GM19023 (cell line): ENCODE measurements at regions not wholly inside any gene's neighbourhood (a gene's known extent, or its start where the extent isn't known, plus 50 kb on each side); places are given as distances from the start of the nearest gene placed in this dataset.

Source experiments
- ATAC-seq: cut with Tn5 transposase; IDR thresholded peaks from one replicate; pipeline ENCODE4 v1.9.1; 2021; ENCODE audit warnings: mild to moderate bottlenecking, moderate library complexity; ENCODE audit not compliant: unreplicated experiment

DNA sequence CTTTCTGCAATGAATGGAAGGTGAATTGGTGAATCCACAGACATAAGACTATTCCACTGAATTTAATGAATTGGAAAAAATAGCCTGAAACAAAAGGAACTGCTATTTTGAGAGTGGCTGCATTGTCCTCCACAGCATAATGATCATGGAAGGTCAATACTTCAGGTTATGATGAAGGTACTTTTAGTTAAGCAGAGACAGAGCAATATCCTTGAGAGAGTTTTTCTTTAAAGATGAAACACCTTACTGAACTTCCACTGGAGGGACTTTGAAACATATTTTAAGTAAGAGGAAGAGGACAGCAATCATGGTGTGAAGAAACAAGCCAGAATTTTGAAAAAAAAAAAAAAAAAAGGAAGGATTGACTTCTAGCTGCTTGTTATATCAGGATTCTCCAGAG, 68.8 kb upstream of the DPP10 start:
- ATAC-seq, result no peak

GRCh38 chr2:114384441-114384840, 58.0 kb upstream of the DPP10 start:
- no peak for ATAC-seq

DNA sequence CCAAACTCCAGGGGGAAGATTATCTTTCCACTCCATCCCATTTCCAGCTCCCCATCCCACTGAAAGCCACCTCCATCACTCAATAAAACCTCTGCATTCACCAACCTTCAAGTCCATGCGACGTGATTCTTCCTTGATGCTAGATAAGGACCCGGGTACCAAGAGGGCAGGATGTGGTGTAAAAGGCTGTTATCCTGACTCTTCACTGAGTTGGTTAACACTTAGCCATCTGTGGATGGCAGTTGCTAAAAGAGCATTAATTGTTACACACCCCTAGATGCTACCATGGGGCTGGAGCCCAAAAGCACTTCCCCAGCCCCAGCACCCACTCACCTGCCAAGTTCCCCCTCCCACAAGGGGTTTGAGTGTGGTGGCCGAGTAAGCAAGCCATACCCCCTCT, 53.4 kb upstream of the DPP10 start:
- ATAC-seq, result no peak
